ENCODE measurements at regions not wholly inside any gene's neighbourhood (a gene's known extent, or its start where the extent isn't known, plus 50 kb on each side); places are given as distances from the start of the nearest gene placed in this dataset.

DNA sequence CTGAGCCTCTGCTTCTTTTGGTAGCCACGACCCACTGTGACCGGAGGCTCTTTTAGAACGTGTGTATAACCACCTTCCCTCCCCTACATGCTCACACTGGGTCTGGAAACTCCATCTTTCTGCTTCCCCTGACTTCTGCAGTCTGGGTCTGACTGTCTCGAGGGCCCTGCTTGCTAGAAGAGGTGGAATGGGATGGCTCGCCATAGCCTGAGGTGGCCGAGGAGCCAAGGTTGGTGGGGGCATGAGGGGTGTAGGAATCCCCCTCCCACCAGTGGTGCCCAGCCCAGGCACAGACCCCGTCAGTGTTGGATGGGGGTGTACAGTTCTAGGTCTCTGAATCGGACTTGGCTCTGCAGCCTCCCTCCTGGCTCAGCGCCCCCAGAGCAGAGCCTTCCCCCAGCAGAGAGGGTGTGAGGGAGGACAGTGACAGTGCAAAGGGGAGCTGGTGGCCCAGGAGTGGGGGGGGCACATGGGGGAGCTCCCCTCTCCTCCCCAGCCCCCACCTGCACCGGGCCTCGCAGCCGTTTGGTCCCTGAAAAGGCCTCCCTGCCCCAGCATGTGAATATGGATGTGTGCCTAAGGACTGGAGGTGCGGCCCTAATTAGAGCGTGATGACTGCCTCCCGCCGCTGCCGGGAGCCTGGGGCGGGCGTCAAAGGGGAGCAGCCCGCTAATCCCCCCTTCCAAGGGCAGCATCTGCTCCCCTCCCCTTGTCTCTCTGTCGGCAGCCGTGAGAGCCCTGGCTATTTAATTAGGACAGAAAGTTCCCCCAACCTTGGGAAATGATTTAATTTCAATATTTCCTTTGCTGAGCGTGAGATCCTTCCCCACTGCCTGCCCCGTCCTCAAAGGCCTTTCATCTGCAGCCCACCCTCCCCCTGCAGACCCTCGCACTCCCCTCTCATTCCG is 196.2 kb upstream of the C14orf180 start:
- POLR2A ChIA-PET = no interaction called here
- CTCF ChIA-PET = no interaction called here
- DNase-seq (ENCODE audit: extremely low spot score) = no peak

DNA sequence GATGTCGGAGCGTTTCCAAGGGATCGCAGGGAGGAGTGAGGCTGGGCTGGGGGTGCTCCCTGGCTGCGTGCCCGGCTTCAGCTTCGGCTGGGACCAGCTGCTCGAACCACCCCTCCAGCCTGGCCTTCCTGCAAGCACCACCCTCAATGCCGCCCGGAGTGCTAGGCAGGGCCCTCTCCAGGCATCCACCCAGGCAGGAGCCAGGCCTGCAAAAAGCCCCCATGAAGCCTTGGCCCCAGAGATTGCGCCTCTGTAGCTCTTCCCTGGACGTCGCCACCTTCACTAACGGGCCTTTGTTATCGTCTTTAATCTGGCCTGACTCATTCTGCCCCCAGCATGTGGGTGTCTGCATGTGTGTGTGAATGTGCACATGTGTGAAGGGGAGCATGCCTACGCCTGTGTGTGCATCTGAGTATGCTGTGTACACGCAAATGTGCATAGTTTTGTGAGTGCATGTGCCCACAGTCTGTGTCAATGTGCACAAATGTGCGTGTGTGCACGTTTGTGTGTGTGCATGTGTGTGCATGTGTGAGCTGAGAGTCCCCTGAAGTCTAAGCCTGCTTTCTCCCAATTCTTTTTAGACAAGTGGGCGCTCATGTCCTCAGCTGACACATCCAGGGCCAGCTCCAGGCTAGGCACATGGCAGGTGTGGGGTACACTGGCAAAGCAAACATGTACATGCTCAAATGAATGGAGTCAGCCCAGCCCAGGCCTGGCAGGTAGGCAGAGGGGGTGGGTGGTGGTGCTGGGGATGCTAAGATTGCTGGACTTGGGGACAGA is 195.4 kb upstream of the C14orf180 start:
- CTCF ChIA-PET = no interaction called here
- no peak for DNase-seq (ENCODE audit: extremely low spot score)

More for the DNA sequence above, 196.2 kb upstream of the C14orf180 start:
- TF ChIP-seq FOXK2 (IDR thresholded peaks at IDR 0.05) = no peak
- TF ChIP-seq, protein P1, sequence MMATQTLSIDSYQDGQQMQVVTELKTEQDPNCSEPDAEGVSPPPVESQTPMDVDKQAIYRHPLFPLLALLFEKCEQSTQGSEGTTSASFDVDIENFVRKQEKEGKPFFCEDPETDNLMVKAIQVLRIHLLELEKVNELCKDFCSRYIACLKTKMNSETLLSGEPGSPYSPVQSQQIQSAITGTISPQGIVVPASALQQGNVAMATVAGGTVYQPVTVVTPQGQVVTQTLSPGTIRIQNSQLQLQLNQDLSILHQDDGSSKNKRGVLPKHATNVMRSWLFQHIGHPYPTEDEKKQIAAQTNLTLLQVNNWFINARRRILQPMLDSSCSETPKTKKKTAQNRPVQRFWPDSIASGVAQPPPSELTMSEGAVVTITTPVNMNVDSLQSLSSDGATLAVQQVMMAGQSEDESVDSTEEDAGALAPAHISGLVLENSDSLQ (IDR thresholded peaks at IDR 0.05) = no peak
- no peak for TF ChIP-seq ARNT (IDR thresholded peaks at IDR 0.05)
- TF ChIP-seq LEF1 (IDR thresholded peaks at IDR 0.05; ENCODE audit: borderline replicate concordance) = no peak
- TF ChIP-seq HDGF (IDR thresholded peaks at IDR 0.05; ENCODE audit: borderline replicate concordance) = no peak
- no peak for TF ChIP-seq CTBP1 (IDR thresholded peaks at IDR 0.05; ENCODE audit: borderline replicate concordance)
- TF ChIP-seq FOXA1 (IDR thresholded peaks at IDR 0.05) = no peak
- TF ChIP-seq FOXM1 (IDR thresholded peaks at IDR 0.05; ENCODE audit: borderline replicate concordance) = no peak
- TF ChIP-seq TARDBP (IDR thresholded peaks at IDR 0.05) = no peak
- no peak for TF ChIP-seq ELF4 (IDR thresholded peaks at IDR 0.05)
- TF ChIP-seq BHLHE40 (IDR thresholded peaks at IDR 0.05; ENCODE audit: borderline replicate concordance) = no peak
- TF ChIP-seq NFRKB (IDR thresholded peaks at IDR 0.05) = no peak
- no peak for TF ChIP-seq SUZ12 (IDR thresholded peaks at IDR 0.05)
- TF ChIP-seq ZNF384 (IDR thresholded peaks at IDR 0.05) = no peak
- no peak for TF ChIP-seq SP1 (IDR thresholded peaks at IDR 0.05)
- TF ChIP-seq L3MBTL2 (conservative IDR thresholded peaks at IDR 0.05) = no peak

DNA sequence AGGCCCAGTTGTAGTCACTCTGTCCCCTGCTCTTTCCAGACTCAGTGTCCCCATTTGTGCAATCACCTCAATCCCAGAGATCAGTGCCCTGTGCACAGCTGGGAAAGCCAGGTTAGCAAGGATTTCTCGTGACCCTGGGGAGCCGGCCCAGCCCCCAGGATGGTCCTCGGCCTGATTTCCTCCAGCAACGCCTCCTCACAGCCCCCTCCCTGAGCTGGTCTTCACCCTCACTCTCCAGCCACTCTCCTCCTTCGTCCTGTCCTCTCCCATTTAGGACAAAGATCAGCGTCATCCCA is 194.8 kb upstream of the C14orf180 start:
- TF ChIP-seq SUZ12 (IDR thresholded peaks at IDR 0.05) (no peak), ELF4 (IDR thresholded peaks at IDR 0.05) (no peak), NFRKB (IDR thresholded peaks at IDR 0.05) (no peak), BHLHE40 (IDR thresholded peaks at IDR 0.05; ENCODE audit: borderline replicate concordance) (no peak), FOXM1 (IDR thresholded peaks at IDR 0.05; ENCODE audit: borderline replicate concordance) (no peak), HDGF (IDR thresholded peaks at IDR 0.05; ENCODE audit: borderline replicate concordance) (no peak), ARNT (IDR thresholded peaks at IDR 0.05) (no peak), ZNF384 (IDR thresholded peaks at IDR 0.05) (no peak), FOXK2 (IDR thresholded peaks at IDR 0.05) (no peak), LEF1 (IDR thresholded peaks at IDR 0.05; ENCODE audit: borderline replicate concordance) (no peak), CTBP1 (IDR thresholded peaks at IDR 0.05; ENCODE audit: borderline replicate concordance) (no peak), L3MBTL2 (conservative IDR thresholded peaks at IDR 0.05) (no peak), TARDBP (IDR thresholded peaks at IDR 0.05) (no peak)
- TF ChIP-seq, protein P1 (IDR thresholded peaks at IDR 0.05) = no peak
- DNase-seq (ENCODE audit: extremely low spot score) = no peak
- POLR2A ChIA-PET = no interaction called here
- CTCF ChIA-PET = no interaction called here

More for the DNA sequence above, 195.4 kb upstream of the C14orf180 start:
- POLR2A ChIA-PET = no interaction called here
- no peak for TF ChIP-seq ARNT (IDR thresholded peaks at IDR 0.05)
- no peak for TF ChIP-seq HDGF (IDR thresholded peaks at IDR 0.05; ENCODE audit: borderline replicate concordance)
- TF ChIP-seq BHLHE40 (IDR thresholded peaks at IDR 0.05; ENCODE audit: borderline replicate concordance) = no peak
- no peak for TF ChIP-seq LEF1 (IDR thresholded peaks at IDR 0.05; ENCODE audit: borderline replicate concordance)
- no peak for TF ChIP-seq ELF4 (IDR thresholded peaks at IDR 0.05)
- TF ChIP-seq ZNF384 (IDR thresholded peaks at IDR 0.05) = no peak
- TF ChIP-seq FOXM1 (IDR thresholded peaks at IDR 0.05; ENCODE audit: borderline replicate concordance) = no peak
- no peak for TF ChIP-seq FOXK2 (IDR thresholded peaks at IDR 0.05)

DNA sequence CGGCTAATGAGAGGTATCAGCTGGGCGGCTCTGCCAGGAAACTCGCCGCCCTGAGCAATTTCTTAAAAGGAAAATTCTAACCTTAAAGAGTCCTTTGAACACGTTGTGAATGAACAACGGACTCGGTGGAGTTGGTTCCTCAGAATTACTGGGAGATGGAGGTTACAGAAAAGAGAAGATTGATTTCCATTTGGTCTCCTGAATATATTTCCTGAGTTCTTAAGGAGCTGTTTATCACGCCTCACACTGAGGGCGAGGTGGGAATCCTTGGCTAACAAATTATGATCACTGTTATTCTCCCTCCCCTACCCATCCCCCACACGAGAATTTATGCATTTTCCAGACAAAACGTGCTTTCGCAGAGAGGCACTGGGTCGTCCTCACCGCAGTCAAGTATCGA is 194.5 kb upstream of the C14orf180 start:
- TF ChIP-seq FOXA1 (IDR thresholded peaks at IDR 0.05) (no peak), HDGF (IDR thresholded peaks at IDR 0.05; ENCODE audit: borderline replicate concordance) (no peak), NFRKB (IDR thresholded peaks at IDR 0.05) (no peak), ARNT (IDR thresholded peaks at IDR 0.05) (no peak), BHLHE40 (IDR thresholded peaks at IDR 0.05; ENCODE audit: borderline replicate concordance) (no peak), LEF1 (IDR thresholded peaks at IDR 0.05; ENCODE audit: borderline replicate concordance) (no peak), L3MBTL2 (conservative IDR thresholded peaks at IDR 0.05) (no peak), TARDBP (IDR thresholded peaks at IDR 0.05) (no peak), ELF4 (IDR thresholded peaks at IDR 0.05) (no peak), FOXK2 (IDR thresholded peaks at IDR 0.05) (no peak), FOXM1 (IDR thresholded peaks at IDR 0.05; ENCODE audit: borderline replicate concordance) (no peak), SUZ12 (IDR thresholded peaks at IDR 0.05) (no peak), CTBP1 (IDR thresholded peaks at IDR 0.05; ENCODE audit: borderline replicate concordance) (no peak)
- POLR2A ChIA-PET = no interaction called here
- CTCF ChIA-PET = no interaction called here
- no peak for DNase-seq (ENCODE audit: extremely low spot score)

DNA sequence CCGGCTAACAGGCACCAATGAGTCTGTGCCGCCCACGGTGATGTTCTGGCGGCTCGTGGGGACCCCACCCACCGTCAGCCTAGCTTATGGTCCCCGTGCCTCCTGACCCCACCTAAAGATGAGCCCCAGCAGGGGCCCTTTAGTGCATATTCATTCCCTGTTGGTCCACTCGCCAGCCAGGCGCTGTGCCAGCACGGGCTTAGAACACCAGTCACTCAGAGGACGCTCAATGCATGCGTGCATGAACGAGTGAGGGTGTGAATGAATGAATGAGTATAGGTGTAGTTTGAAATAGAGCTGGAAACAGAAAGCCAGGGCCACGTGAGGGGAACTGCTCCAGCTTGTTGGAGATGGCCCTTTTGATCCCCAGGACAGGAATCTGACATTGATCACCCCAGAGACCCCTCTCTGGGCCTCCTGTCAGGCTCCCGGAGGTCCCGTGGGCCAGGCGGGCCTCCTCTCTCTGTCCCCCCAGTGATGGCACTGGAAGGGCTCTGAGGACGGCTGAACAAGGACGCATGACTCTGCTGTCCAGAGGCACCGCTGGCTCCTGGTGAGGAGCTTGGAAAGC is 193.9 kb upstream of the C14orf180 start:
- POLR2A ChIA-PET = no interaction called here
- no peak for TF ChIP-seq FOXK2 (IDR thresholded peaks at IDR 0.05)
- no peak for TF ChIP-seq FOXM1 (IDR thresholded peaks at IDR 0.05; ENCODE audit: borderline replicate concordance)
- no peak for TF ChIP-seq CTBP1 (IDR thresholded peaks at IDR 0.05; ENCODE audit: borderline replicate concordance)
- TF ChIP-seq ZNF384 (IDR thresholded peaks at IDR 0.05) = no peak
- no peak for TF ChIP-seq SUZ12 (IDR thresholded peaks at IDR 0.05)
- TF ChIP-seq L3MBTL2 (conservative IDR thresholded peaks at IDR 0.05) = no peak
- no peak for TF ChIP-seq LEF1 (IDR thresholded peaks at IDR 0.05; ENCODE audit: borderline replicate concordance)
- no peak for TF ChIP-seq BHLHE40 (IDR thresholded peaks at IDR 0.05; ENCODE audit: borderline replicate concordance)
- CTCF ChIA-PET = no interaction called here
- no peak for DNase-seq (ENCODE audit: extremely low spot score)

Measured in HEK293T (cell line).